Neural cell (in vitro differentiated cells): ENCODE measurements at regions not wholly inside any gene's neighbourhood (a gene's known extent, or its start where the extent isn't known, plus 50 kb on each side); places are given as distances from the start of the nearest gene placed in this dataset.
"Not testable (repeated sequence)": the region's sequence is repeated elsewhere in the genome, so short reads cannot be mapped to it uniquely, and the experiment has no call there.

ENCODE experiments used
- H2AFZ ChIP-seq: fragments of 200-600, 300-800 bp; sonication (generic), shearing (Covaris generic); 2 replicates; pipeline ENCODE4 v1.6.0; 2014; ENCODE audit warnings: low read depth, mild to moderate bottlenecking, antibody characterized with exemption, low read length, moderate library complexity
- H3F3A ChIP-seq: fragments of 200-600 bp; shearing (Covaris generic); 2 replicates; pipeline ENCODE4 v1.6.1; 2016; ENCODE audit warnings: mild to moderate bottlenecking, moderate library complexity, mixed read lengths, antibody characterized with exemption, low read length; ENCODE audit not compliant: insufficient read depth, poor library complexity, severe bottlenecking
- H3K27ac ChIP-seq: fragments of 200-600, 300-800 bp; sonication (generic), shearing (Covaris generic); 2 replicates; pipeline ENCODE4 v1.5.1; 2014; ENCODE audit warnings: mild to moderate bottlenecking, low read length, moderate library complexity
- H3K27me3 ChIP-seq: fragments of 300-800, 200-600 bp; sonication (generic), shearing (Covaris generic); 2 replicates; pipeline ENCODE4 v1.6.0; 2014; ENCODE audit warnings: mild to moderate bottlenecking, low read depth, low read length, moderate library complexity; ENCODE audit not compliant: insufficient read depth
- H3K36me3 ChIP-seq: fragments of 300-800, 200-600 bp; sonication (generic), shearing (Covaris generic); 2 replicates; pipeline ENCODE4 v1.5.1; 2014; ENCODE audit warnings: mild to moderate bottlenecking, antibody characterized with exemption, low read length, moderate library complexity; ENCODE audit not compliant: insufficient read depth
- H3K4me2 ChIP-seq: fragments of 300-800, 200-600 bp; sonication (generic), shearing (Covaris generic); 2 replicates; pipeline ENCODE4 v1.6.0; 2014; ENCODE audit warnings: mild to moderate bottlenecking, low read length
- H3K4me3 ChIP-seq: fragments of 300-800, 200-600 bp; sonication (generic), shearing (Covaris generic); 2 replicates; pipeline ENCODE4 v1.5.1; 2014; ENCODE audit warnings: mild to moderate bottlenecking, low read length, moderate library complexity
- H3K79me2 ChIP-seq: fragments of 200-600 bp; shearing (Covaris generic); replicated peaks from 2 replicates; pipeline ENCODE4 v1.6.0; 2014; ENCODE audit warnings: mild to moderate bottlenecking, low read length, moderate library complexity; ENCODE audit not compliant: insufficient read depth
- H3K9ac ChIP-seq: fragments of 300-800, 200-600 bp; sonication (generic), shearing (Covaris generic); 2 replicates; pipeline ENCODE4 v1.6.1; 2016; ENCODE audit warnings: mild to moderate bottlenecking, low read length, mixed read lengths
- H3K9me2 ChIP-seq: fragments of 200-600 bp; shearing (Covaris generic); 2 replicates; pipeline ENCODE4 v1.6.1; 2016; ENCODE audit warnings: mild to moderate bottlenecking, low read length, mixed read lengths; ENCODE audit not compliant: insufficient read depth
- H3K9me3 ChIP-seq: fragments of 200-600, 300-800 bp; sonication (generic), shearing (Covaris generic); 2 replicates; pipeline ENCODE4 v1.6.1; 2016; ENCODE audit warnings: mild to moderate bottlenecking, mixed run types, low read length, moderate library complexity, mixed read lengths
- H4K20me1 ChIP-seq: fragments of 200-600 bp; shearing (Covaris generic); 2 replicates; pipeline ENCODE4 v1.6.1; 2016; ENCODE audit warnings: mild to moderate bottlenecking, mixed run types; ENCODE audit not compliant: insufficient read depth
- CTCF ChIP-seq: fragments of 450-650 bp; IDR thresholded peaks from 2 replicates; pipeline ENCODE4 v1.5.1; 2014; ENCODE audit warnings: antibody characterized with exemption, mild to moderate bottlenecking, moderate library complexity; ENCODE audit not compliant: poor library complexity, severe bottlenecking
- EP300 ChIP-seq: fragments of 450-650 bp; conservative IDR thresholded peaks from 2 replicates; pipeline ENCODE4 v1.6.1; 2014; ENCODE audit warnings: antibody characterized with exemption, mild to moderate bottlenecking, moderate library complexity; ENCODE audit not compliant: poor library complexity, severe bottlenecking
- EZH2 ChIP-seq: fragments of 200-600, 300-800 bp; shearing (Covaris generic), sonication (generic); IDR thresholded peaks from 2 replicates; pipeline ENCODE4 v1.6.1; 2014; ENCODE audit warnings: antibody characterized with exemption, low read length, borderline replicate concordance, mild to moderate bottlenecking; ENCODE audit not compliant: insufficient read depth, poor library complexity, severe bottlenecking
- MXI1 ChIP-seq: fragments of 450-650 bp; conservative IDR thresholded peaks from 2 replicates; pipeline ENCODE4 v1.6.1; 2014; ENCODE audit warnings: antibody characterized with exemption, mild to moderate bottlenecking; ENCODE audit not compliant: poor library complexity, severe bottlenecking
- POLR2AphosphoS5 ChIP-seq: IDR thresholded peaks from 2 replicates; pipeline ENCODE4 v1.6.1; 2012
- RAD21 ChIP-seq: fragments of 450-650 bp; conservative IDR thresholded peaks from 2 replicates; pipeline ENCODE4 v1.6.1; 2014; ENCODE audit warnings: antibody characterized with exemption, mild to moderate bottlenecking, moderate library complexity
- REST ChIP-seq: IDR thresholded peaks from 2 replicates; pipeline ENCODE4 v1.6.1; 2012; ENCODE audit warnings: borderline replicate concordance
- SMC3 ChIP-seq: fragments of 450-650 bp; conservative IDR thresholded peaks from 2 replicates; pipeline ENCODE4 v1.6.1; 2014; ENCODE audit warnings: antibody characterized with exemption, mild to moderate bottlenecking, moderate library complexity; ENCODE audit not compliant: poor library complexity
- TAF1 ChIP-seq: IDR thresholded peaks from 2 replicates; pipeline ENCODE4 v1.6.1; 2012; ENCODE audit warnings: low read depth

GRCh38 chr12:71312768-71313403, 126.7 kb upstream of the LGR5 start:
- Histone ChIP-seq H4K20me1 (no peaks in the 10 kb centered on the region), H3K36me3 (no peaks in the 10 kb centered on the region), H3K9ac (no peak overlapping the region), H3F3A (no peaks in the 10 kb centered on the region), H3K27ac (no peak overlapping the region), H3K4me3 (no peak overlapping the region), H3K79me2 (no peaks in the 10 kb centered on the region), H3K27me3 (no peaks in the 10 kb centered on the region), H2AFZ (no peak overlapping the region), H3K4me2 (no peak overlapping the region), H3K9me3 (no peaks in the 10 kb centered on the region), H3K9me2 (no peaks in the 10 kb centered on the region)
- TF ChIP-seq EZH2: no peak
- TF ChIP-seq EP300: no peak

- not testable (repeated sequence) for H3K4me3 ChIP-seq, H3K9me2 ChIP-seq, H3K4me2 ChIP-seq, H3K27ac ChIP-seq, H4K20me1 ChIP-seq, H2AFZ ChIP-seq, H3K27me3 ChIP-seq, H3K79me2 ChIP-seq, H3K9ac ChIP-seq, H3K9me3 ChIP-seq, H3F3A ChIP-seq, H3K36me3 ChIP-seq
Measured at GRCh38 chr12:71311611-71312010, 128.0 kb upstream of the LGR5 start.

GRCh38 chr12:71306808-71307207, 132.8 kb upstream of the LGR5 start:
- H3K9me2 ChIP-seq: no peaks in the 10 kb centered on the region
- H4K20me1 ChIP-seq: no peaks in the 10 kb centered on the region
- H3K27ac ChIP-seq: no peak overlapping the region
- H3K36me3 ChIP-seq: no peaks in the 10 kb centered on the region
- no peak overlapping the region for H2AFZ ChIP-seq
- H3K4me2 ChIP-seq: no peak overlapping the region
- no peak overlapping the region for H3K9ac ChIP-seq
- no peaks in the 10 kb centered on the region for H3K27me3 ChIP-seq
- TF ChIP-seq REST (no peak), MXI1 (no peak), POLR2AphosphoS5 (no peak), RAD21 (no peak), TAF1 (no peak), EP300 (no peak), CTCF (no peak), SMC3 (no peak), EZH2 (no peak)
- no peaks in the 10 kb centered on the region for H3K79me2 ChIP-seq
- H3K4me3 ChIP-seq: no peak overlapping the region
- no peaks in the 10 kb centered on the region for H3F3A ChIP-seq
- no peaks in the 10 kb centered on the region for H3K9me3 ChIP-seq
